ENCODE measurements at regions not wholly inside any gene's neighbourhood (a gene's known extent, or its start where the extent isn't known, plus 50 kb on each side); places are given as distances from the start of the nearest gene placed in this dataset.

DNA sequence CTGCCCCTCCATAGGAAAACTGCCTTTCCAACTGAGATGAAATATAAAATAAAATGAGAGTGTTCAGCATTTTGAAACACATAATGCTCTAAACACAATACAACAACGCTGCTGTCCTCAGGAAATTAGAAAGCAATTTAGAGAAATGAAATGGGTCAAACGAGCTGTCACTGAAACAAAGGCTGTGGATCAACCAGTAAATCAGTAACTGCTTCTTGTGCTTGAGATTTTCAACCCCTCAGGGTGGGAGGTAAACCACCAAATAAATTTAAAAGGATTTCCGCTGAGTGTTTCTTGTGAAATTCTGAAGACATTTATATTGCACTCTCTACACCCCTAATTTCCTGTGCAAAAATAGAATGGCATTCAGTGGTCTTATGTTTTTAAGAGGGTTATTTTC, 657.1 kb upstream of the SEL1L start:
- Mint-ChIP-seq H3K36me3 (ENCODE audit: low read depth) (no peaks in the 10 kb centered on the region), H3K27me3 (no peaks in the 10 kb centered on the region), H3K4me3 (no peak overlapping the region), H3K27ac (no peak overlapping the region), H3K9me3 (peaks cover 14% of the 10 kb centered on the region), H3K4me1 (ENCODE audit: low read depth) (no peaks in the 10 kb centered on the region)
- intact Hi-C loops (cut with micrococcal nuclease): no loop called here

DNA sequence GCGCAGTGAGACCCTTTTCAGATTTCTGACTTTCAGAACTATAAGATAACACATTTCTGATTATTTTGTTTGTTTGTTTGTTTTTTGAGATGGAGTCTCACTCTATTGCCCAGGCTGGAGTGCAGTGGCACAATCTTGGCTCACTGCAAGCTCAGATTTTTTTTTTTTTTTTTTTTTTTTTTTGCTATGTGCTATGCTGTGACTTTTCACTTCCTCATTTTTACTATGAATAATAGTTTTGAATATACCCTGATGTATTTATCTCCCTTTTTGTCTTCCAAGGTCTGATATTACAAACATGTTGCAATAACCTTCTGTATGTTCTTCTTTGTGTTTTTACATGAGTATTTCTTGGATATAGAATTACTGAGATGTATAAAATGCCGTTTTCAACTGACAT, 658.7 kb upstream of the SEL1L start:
- H3K9me3 Mint-ChIP-seq: peaks cover 14% of the 10 kb centered on the region
- no peaks in the 10 kb centered on the region for H3K4me1 Mint-ChIP-seq (ENCODE audit: low read depth)
- intact Hi-C loops (cut with micrococcal nuclease): no loop called here
- H3K27ac Mint-ChIP-seq: no peak overlapping the region
- no peaks in the 10 kb centered on the region for H3K36me3 Mint-ChIP-seq (ENCODE audit: low read depth)
- no peak overlapping the region for H3K4me3 Mint-ChIP-seq
- H3K27me3 Mint-ChIP-seq: no peaks in the 10 kb centered on the region

DNA sequence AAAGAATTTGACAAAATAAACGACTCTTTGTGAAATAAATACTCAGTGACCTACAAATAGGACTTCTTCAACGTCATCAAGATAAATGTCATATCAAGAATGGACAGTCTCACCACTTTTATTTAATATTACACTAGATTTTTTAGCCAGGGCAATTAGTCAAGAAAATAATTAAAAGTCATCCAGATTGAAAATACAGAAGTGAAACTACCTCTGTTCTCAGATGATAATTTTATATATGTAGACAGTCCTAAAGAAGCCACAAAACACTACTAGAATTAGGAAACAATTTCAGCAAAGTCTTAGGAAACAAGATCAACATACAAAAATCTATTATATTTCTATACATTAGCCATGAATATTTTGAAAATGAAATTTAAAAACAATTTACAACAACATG, 689.6 kb upstream of the SEL1L start:
- intact Hi-C loops (cut with micrococcal nuclease): no loop called here
- no peak overlapping the region for H3K27ac Mint-ChIP-seq
- no peaks in the 10 kb centered on the region for H3K36me3 Mint-ChIP-seq (ENCODE audit: low read depth)
- H3K27me3 Mint-ChIP-seq: no peaks in the 10 kb centered on the region
- peaks cover 17% of the 10 kb centered on the region for H3K9me3 Mint-ChIP-seq
- no peak overlapping the region for H3K4me3 Mint-ChIP-seq
- no peaks in the 10 kb centered on the region for H3K4me1 Mint-ChIP-seq (ENCODE audit: low read depth)

DNA sequence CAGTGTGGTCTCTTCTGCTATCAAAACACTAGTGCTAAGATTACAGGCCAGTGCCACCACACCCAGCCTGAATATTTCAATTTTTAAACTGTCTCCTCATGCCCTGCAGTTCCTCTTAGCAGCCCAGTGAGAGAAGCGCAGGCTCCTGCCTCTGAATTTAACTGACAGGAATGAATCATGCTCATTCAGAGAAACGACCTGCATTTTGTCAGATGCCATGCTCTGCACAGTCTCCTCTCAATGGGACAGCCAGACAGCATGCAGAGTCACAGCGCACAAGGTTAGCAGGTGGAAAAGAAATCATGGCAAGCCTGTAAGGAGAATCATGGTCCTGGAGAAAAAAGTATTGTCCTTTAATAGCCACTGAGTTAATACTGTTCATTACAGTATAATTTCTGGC, 691.0 kb upstream of the SEL1L start:
- H3K4me3 Mint-ChIP-seq: no peak overlapping the region
- intact Hi-C loops (cut with micrococcal nuclease): no loop called here
- H3K9me3 Mint-ChIP-seq: peaks cover 12% of the 10 kb centered on the region
- no peaks in the 10 kb centered on the region for H3K4me1 Mint-ChIP-seq (ENCODE audit: low read depth)
- no peak overlapping the region for H3K27ac Mint-ChIP-seq
- H3K36me3 Mint-ChIP-seq (ENCODE audit: low read depth): no peaks in the 10 kb centered on the region
- H3K27me3 Mint-ChIP-seq: no peaks in the 10 kb centered on the region

DNA sequence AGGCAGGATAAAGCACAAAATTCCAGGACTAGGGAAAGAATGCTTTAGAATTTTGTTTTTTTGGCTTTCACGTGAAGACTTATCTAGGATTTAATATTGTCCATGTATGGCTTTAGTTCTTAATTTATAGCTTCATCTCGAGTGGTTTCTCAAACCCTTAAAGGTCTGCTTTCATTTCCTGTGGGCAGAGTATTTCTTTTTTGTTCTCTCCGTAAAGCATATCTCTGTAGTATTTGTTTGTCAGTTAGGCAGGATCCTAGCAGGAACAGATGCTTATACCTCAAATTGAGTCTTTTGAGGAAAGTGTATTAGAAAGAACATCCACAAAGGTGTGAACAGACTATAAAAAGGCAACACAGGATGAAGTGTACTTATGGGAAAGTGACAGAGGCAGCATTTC, 697.1 kb upstream of the SEL1L start:
- Mint-ChIP-seq H3K36me3 (ENCODE audit: low read depth) (no peaks in the 10 kb centered on the region), H3K27ac (no peak overlapping the region), H3K4me3 (no peak overlapping the region), H3K4me1 (ENCODE audit: low read depth) (no peaks in the 10 kb centered on the region), H3K9me3 (peaks cover 7% of the 10 kb centered on the region), H3K27me3 (no peaks in the 10 kb centered on the region)
- intact Hi-C loops (cut with micrococcal nuclease): no loop called here

DNA sequence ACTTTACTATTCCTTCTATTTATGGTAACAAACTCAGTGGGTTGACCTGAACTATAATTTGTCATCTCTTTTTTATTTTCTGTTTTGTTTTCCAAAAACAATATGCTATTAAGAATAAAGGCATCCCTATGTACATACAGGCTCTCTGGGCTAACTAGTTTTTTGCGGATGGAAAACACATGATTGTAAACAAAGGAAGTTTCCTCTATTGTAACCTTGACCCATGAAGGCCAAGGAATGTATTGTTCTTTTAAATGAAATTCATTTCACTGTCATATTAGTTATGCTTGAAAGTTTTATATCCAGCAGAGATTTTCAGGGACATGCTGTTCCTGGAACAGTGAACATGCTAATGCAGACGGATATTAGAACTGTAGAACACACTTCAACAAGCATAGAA, 705.0 kb upstream of the SEL1L start:
- H3K4me3 Mint-ChIP-seq: no peak overlapping the region
- H3K27me3 Mint-ChIP-seq: no peaks in the 10 kb centered on the region
- no peaks in the 10 kb centered on the region for H3K9me3 Mint-ChIP-seq
- H3K4me1 Mint-ChIP-seq (ENCODE audit: low read depth): no peaks in the 10 kb centered on the region
- H3K27ac Mint-ChIP-seq: no peak overlapping the region
- intact Hi-C loops (cut with micrococcal nuclease): no loop called here
- H3K36me3 Mint-ChIP-seq (ENCODE audit: low read depth): no peaks in the 10 kb centered on the region

DNA sequence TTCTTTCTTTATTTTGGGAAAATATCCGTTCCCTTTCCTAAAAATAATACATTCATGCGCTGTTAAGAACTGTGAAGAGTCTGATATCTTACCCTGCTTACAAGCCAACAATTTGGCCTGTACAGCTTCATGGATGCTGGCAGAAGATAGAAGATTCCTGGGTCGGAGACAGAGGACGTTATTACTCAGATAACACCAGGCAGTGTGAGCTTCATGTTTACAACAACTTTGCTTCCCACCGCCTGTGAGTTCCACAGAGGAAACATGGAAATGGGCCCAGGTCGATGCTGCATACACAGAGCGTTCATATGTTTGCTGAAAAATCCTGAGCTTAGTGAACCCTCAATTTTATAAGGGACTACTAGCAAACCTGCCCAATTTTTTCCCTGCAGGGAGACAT, 705.6 kb upstream of the SEL1L start:
- H3K4me3 Mint-ChIP-seq: no peak overlapping the region

DNA sequence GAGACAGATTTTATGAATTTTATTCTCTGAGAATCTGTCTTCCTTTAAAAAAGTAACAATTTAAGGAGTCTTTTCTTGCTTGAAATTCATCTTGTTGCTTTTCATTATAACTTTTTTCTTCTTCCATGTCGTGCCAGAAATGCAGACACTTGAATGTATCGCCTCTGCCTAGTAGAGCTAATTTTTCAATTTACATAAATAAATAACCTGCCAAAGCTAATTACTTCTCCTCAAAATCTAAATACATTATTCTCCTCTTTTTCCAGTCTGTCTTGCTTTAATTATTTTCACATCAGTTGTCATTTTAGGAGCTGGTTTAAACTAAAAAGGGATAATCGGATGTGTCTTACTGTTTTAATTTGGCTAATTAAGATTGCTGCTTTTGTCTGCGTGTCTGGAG, 711.1 kb upstream of the SEL1L start:
- intact Hi-C loops (cut with micrococcal nuclease): no loop called here
- Mint-ChIP-seq H3K27ac (no peak overlapping the region), H3K4me3 (no peak overlapping the region), H3K27me3 (no peaks in the 10 kb centered on the region), H3K4me1 (ENCODE audit: low read depth) (no peaks in the 10 kb centered on the region), H3K9me3 (no peaks in the 10 kb centered on the region), H3K36me3 (ENCODE audit: low read depth) (no peaks in the 10 kb centered on the region)

More for the DNA sequence above, 705.6 kb upstream of the SEL1L start:
- Mint-ChIP-seq H3K27me3 (no peaks in the 10 kb centered on the region), H3K27ac (no peak overlapping the region), H3K36me3 (ENCODE audit: low read depth) (no peaks in the 10 kb centered on the region), H3K4me1 (ENCODE audit: low read depth) (no peaks in the 10 kb centered on the region), H3K9me3 (no peaks in the 10 kb centered on the region)
- intact Hi-C loops (cut with micrococcal nuclease): no loop called here

DNA sequence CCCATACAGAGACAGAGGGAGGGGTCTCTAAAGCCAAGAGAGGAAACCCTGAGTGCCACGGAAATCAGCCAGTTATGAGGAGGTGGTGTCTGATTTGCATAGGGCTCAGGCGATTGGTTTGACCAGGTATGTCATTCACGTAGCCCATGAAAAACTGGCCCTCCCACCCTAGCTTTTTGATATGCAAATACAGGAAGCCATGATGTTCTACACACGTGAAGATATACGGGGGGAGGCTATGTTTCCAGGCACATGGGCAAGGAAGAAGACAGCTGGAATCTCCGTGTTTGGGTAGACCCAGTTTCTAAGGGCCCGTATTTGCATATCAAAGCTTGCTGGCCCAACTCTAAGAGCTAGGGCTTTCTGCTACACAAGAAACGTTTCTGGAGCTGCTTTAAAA, 717.8 kb upstream of the SEL1L start:
- Mint-ChIP-seq H3K4me3 (no peak overlapping the region), H3K27me3 (no peaks in the 10 kb centered on the region), H3K9me3 (peaks cover 2% of the 10 kb centered on the region), H3K36me3 (ENCODE audit: low read depth) (no peaks in the 10 kb centered on the region), H3K27ac (no peak overlapping the region), H3K4me1 (ENCODE audit: low read depth) (no peaks in the 10 kb centered on the region)
- intact Hi-C loops (cut with micrococcal nuclease): no loop called here

DNA sequence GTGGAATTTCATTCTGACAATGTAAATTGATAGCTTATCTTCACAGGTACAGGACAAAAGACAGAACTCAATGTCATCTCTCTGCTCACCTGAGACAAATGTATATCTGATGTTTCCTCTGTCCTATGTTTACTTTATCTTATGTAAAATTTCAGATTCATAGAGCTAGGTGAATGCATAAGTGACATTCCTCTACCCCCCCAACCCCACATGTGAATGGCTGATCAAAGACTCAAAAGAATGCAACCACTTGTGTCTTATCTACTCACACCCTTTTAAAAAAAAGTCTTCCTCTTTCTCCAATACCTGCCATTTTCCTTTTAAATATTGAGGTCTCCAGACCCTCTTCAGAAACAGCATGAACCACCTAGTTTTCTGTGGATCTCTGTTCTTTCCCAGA, 736.6 kb upstream of the SEL1L start:
- Mint-ChIP-seq H3K4me3 (no peak overlapping the region), H3K36me3 (ENCODE audit: low read depth) (no peaks in the 10 kb centered on the region), H3K4me1 (ENCODE audit: low read depth) (no peaks in the 10 kb centered on the region), H3K27ac (no peak overlapping the region), H3K9me3 (peaks cover 12% of the 10 kb centered on the region), H3K27me3 (no peaks in the 10 kb centered on the region)
- intact Hi-C loops (cut with micrococcal nuclease): no loop called here

DNA sequence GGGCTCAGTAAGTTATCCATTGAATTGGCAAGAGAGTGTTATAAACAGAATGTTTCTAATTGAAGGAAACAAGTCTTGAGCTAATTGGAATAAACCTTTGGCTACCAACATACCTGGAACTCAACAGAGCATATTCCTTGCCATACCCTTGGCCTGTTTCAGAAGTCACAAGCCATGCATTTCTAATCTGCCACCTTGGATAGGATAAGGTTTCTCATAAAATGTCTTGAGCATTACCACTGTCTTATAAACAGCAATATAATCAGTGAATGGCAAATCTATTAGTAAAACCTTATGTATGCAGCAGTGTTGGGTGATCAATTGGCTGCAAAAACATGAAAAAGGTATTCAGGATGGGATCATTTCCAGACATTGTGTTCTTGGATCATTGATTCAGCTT, 765.2 kb upstream of the SEL1L start:
- Mint-ChIP-seq H3K27ac (no peak overlapping the region), H3K9me3 (peaks cover 15% of the 10 kb centered on the region), H3K4me1 (ENCODE audit: low read depth) (no peaks in the 10 kb centered on the region), H3K36me3 (ENCODE audit: low read depth) (no peaks in the 10 kb centered on the region), H3K4me3 (no peak overlapping the region), H3K27me3 (no peaks in the 10 kb centered on the region)
- intact Hi-C loops (cut with micrococcal nuclease): no loop called here

DNA sequence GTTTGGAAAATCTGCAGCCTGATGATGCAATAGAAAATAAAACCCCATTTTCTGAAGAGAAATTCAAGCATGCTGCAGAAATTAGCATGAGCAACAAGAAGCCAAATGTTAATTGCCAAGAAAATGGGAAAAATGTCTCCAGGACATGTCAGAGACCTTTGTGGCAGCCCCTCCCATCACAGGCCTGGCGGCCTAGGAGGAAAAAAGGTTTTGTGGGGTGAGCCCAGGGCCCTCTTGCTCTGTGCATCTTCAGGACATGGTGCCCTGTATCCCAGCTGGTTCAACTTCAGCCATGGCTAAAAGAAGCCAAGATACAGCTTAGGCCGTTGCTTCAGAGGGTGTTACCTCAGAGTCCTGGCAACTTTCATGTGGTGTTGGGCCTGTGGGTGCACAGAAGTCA, 775.5 kb upstream of the SEL1L start:
- intact Hi-C loops (cut with micrococcal nuclease): no loop called here

DNA sequence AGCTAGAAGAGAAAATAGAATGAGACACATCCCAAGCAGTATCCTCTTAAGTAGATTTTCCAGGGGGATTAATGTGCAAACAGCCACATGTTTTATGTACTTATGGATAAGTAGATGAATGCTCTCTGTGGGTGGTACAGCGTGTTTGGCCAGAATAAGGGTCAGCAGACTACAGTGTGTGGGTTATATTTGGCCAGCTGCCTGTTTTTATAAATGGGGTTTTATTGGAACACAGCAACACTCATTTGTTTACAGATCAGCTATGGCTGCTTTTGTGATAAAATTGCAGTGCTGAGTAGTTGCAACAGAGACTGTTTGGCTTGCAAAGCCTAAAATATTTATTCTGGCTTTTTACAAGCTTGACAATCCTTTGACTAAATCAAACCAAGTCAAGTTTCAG, 780.2 kb upstream of the SEL1L start:
- Mint-ChIP-seq H3K4me3 (no peak overlapping the region), H3K27ac (no peak overlapping the region), H3K36me3 (ENCODE audit: low read depth) (no peaks in the 10 kb centered on the region), H3K27me3 (no peaks in the 10 kb centered on the region), H3K4me1 (ENCODE audit: low read depth) (no peaks in the 10 kb centered on the region), H3K9me3 (peaks cover 29% of the 10 kb centered on the region)
- intact Hi-C loops (cut with micrococcal nuclease): no loop called here

More for the DNA sequence above, 775.5 kb upstream of the SEL1L start:
- no peaks in the 10 kb centered on the region for H3K36me3 Mint-ChIP-seq (ENCODE audit: low read depth)
- no peak overlapping the region for H3K27ac Mint-ChIP-seq
- H3K27me3 Mint-ChIP-seq: no peaks in the 10 kb centered on the region
- H3K4me3 Mint-ChIP-seq: no peak overlapping the region
- no peaks in the 10 kb centered on the region for H3K4me1 Mint-ChIP-seq (ENCODE audit: low read depth)
- H3K9me3 Mint-ChIP-seq: peaks cover 34% of the 10 kb centered on the region

DNA sequence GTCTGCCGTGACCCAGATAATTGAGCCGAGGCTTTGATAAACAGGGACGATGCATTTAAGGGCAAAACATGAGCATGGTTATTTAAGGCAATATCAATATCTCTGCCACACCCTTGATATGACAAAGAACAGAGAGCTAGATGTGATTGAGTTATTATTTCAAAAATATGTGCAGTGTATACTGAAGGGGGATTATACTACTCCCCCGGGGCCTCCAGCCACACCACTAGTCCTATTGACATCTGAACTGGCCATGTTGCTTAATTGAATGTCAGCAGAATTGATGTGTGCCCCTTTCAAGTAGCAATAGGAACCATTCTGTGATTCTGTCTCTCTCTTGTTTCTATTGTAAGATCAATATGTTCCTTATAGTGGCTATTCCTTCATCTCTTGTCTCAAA, 794.8 kb upstream of the SEL1L start:
- H3K4me1 Mint-ChIP-seq (ENCODE audit: low read depth): no peaks in the 10 kb centered on the region
- H3K9me3 Mint-ChIP-seq: peaks cover 17% of the 10 kb centered on the region
- intact Hi-C loops (cut with micrococcal nuclease): no loop called here

DNA sequence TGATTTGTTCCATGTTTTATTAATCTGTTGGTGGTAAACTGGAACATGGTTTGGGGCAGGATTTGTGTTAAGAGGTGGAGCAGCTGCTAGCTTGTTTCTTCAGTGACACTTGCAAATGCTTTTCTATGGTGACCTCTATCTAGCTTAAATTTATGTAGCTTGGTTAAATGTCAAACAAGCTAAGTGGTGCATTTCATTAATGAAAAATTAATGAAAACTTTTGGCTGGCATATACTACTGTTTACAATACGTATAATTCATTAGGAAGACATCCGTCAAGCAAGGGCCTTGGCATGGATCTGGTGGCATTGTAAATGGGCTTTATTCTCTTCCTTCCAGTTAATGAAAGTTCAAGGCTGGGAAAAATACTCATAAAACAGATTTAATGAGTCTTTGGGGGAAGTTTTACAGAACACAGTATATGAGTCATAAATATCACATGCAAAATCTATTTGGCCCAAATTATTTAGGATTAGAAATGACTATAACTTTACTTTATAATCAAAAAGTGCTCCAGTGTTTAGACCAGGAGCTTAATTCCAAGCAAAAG, 807.7 kb upstream of the SEL1L start:
- intact Hi-C loops (cut with micrococcal nuclease): no loop called here
- H3K27me3 Mint-ChIP-seq: no peaks in the 10 kb centered on the region
- H3K9me3 Mint-ChIP-seq: peaks cover 27% of the 10 kb centered on the region
- H3K27ac Mint-ChIP-seq: no peak overlapping the region
- H3K4me1 Mint-ChIP-seq (ENCODE audit: low read depth): no peaks in the 10 kb centered on the region
- no peaks in the 10 kb centered on the region for H3K36me3 Mint-ChIP-seq (ENCODE audit: low read depth)
- no peak overlapping the region for H3K4me3 Mint-ChIP-seq

More for the DNA sequence above, 794.8 kb upstream of the SEL1L start:
- no peaks in the 10 kb centered on the region for H3K27me3 Mint-ChIP-seq
- no peak overlapping the region for H3K4me3 Mint-ChIP-seq
- no peaks in the 10 kb centered on the region for H3K36me3 Mint-ChIP-seq (ENCODE audit: low read depth)
- no peak overlapping the region for H3K27ac Mint-ChIP-seq
